MM.1S (cell line): ENCODE measurements at regions not wholly inside any gene's neighbourhood (a gene's known extent, or its start where the extent isn't known, plus 50 kb on each side); places are given as distances from the start of the nearest gene placed in this dataset.

Experiments used
- CTCF ChIP-seq: fragments of 300-600 bp; sonication (generic); IDR thresholded peaks from 2 replicates; pipeline ENCODE4 v1.5.1; 2016; ENCODE audit warnings: antibody characterized with exemption, low read length, mixed read lengths
- EZH2 ChIP-seq: fragments of 300-600 bp; sonication (generic); optimal IDR thresholded peaks from 2 replicates; pipeline ENCODE3; 2017; ENCODE audit warnings: low read depth, mild to moderate bottlenecking, antibody characterized with exemption, low read length, mixed read lengths
- EZH2phosphoT487 ChIP-seq: fragments of 300-600 bp; sonication (generic); IDR thresholded peaks from 2 replicates; pipeline ENCODE4 v1.6.1; 2018; ENCODE audit warnings: antibody characterized with exemption, low read length

GRCh38 chr12:61853945-61854344, 406.3 kb upstream of the USP15 start:
- no peak for TF ChIP-seq CTCF
- no peak for TF ChIP-seq EZH2
- no peak for TF ChIP-seq EZH2phosphoT487
